ENCODE measurements at regions not wholly inside any gene's neighbourhood (a gene's known extent, or its start where the extent isn't known, plus 50 kb on each side); places are given as distances from the start of the nearest gene placed in this dataset.

DNA sequence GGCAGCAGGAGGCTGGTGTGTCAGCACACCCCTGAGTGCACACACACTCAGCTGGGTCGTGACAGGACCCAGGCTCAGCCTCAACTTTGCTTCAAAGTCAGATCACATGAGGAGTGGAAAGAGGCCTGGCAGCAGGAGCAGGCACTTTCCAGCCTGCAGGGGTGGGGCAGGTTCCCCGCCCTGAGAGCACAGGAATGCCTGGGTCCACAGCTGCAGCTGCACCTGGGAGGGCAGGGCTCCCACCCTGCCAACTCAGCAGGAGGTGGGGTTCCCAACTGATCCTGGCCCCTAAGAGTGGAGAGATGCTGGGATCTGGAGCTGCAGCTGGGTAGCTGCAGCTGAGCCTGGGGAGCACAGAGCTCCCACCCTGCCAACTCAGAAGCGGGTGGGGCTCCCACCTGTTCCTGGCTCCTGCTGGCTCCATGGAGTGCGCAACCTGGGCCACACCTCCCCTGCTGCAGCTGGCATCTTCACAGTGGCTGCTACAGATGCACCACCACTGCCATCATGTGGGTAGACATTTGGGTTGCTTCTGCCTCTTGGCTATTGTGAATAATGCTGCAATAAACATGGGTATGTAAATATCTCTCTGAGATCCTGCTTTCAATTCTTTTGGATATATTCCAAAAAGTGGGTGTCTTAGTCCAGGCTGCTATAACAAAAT lies 415.4 kb downstream of the TTLL7 start:
- TF ChIP-seq ZNF274 (IDR thresholded peaks at IDR 0.05; ENCODE audit: low read depth, low read length), result no peak
- no peak overlapping the region for H3K4me3 ChIP-seq (ENCODE audit: low read length)

- H3K4me3 ChIP-seq (ENCODE audit: low read length), result no peak overlapping the region
- no peak for TF ChIP-seq ZNF274 (IDR thresholded peaks at IDR 0.05; ENCODE audit: low read depth, low read length)
Observed at GRCh38 chr1:83581747-83582146, 417.2 kb downstream of the TTLL7 start.

- TF ChIP-seq ZNF274 (IDR thresholded peaks at IDR 0.05; ENCODE audit: low read depth, low read length), result no peak
- no peak overlapping the region for H3K4me3 ChIP-seq (ENCODE audit: low read length)
Observed at GRCh38 chr1:83574791-83575190, 424.1 kb downstream of the TTLL7 start.

- no peak for TF ChIP-seq ZNF274 (IDR thresholded peaks at IDR 0.05; ENCODE audit: low read depth, low read length)
- H3K4me3 ChIP-seq (ENCODE audit: low read length), result no peak overlapping the region
Observed at GRCh38 chr1:83573776-83574175, 425.2 kb downstream of the TTLL7 start.

DNA sequence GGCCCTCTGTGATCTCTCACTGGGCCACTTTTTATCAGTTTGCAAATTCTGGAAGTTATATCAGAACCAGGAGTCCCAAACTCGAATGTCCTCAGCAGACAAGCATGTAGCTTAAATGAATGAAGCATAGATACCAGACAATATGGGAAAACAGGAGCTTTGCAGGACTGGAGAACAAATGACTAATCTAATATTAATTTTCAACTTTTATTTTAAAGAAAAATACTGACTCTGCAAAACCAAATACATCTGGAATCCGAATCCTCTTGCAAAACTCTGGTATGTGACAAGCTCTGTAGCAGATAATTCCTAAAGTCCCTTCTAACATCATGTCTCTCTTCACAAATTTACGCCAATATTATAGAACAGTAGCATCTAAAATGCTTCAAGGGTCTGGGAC lies 427.4 kb downstream of the TTLL7 start:
- H3K4me3 ChIP-seq (ENCODE audit: low read length), result no peak overlapping the region
- no peak for TF ChIP-seq ZNF274 (IDR thresholded peaks at IDR 0.05; ENCODE audit: low read depth, low read length)

GRCh38 chr1:83561346-83561745 lies 437.6 kb downstream of the TTLL7 start:
- no peak for TF ChIP-seq ZNF274 (IDR thresholded peaks at IDR 0.05; ENCODE audit: low read depth, low read length)

DNA sequence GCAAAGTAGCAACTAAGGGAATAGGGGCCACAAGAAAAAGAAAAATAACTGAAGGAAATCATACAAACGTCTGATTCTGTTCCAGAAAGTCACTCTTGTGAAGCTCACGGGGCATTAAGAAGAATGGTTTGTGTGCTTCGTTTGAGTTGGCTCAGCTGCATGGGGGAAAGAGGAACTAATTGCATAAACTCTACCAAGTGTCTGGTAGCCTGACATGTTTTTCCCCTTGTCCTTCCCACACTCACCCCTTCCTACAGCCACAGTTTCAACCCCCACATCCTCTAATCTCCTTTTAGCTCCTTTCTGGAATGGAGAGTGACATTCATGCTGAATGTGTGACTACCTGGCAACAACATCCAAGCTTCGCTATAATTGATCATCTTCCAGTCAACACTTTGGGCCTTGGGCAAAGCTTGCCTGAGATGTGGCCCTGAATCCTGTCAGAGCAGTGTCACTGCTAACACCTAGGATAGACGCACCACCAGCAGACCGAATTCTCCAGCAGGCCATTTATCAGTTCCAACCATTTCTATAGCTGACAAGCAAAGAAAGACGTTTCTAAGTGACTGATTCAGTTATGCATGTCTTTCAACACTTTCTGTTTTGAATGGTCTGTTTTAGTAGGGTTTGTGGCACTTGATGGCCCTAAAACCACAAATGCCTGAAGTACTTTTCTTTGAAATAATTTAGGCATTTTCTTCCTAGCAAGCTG lies 439.6 kb downstream of the TTLL7 start:
- no peak overlapping the region for H3K4me3 ChIP-seq (ENCODE audit: low read length)
- TF ChIP-seq ZNF274 (IDR thresholded peaks at IDR 0.05; ENCODE audit: low read depth, low read length), result no peak

More at GRCh38 chr1:83561346-83561745, 437.6 kb downstream of the TTLL7 start:
- H3K4me3 ChIP-seq (ENCODE audit: low read length), result no peak overlapping the region

- no peak overlapping the region for H3K4me3 ChIP-seq (ENCODE audit: low read length)
- no peak for TF ChIP-seq ZNF274 (IDR thresholded peaks at IDR 0.05; ENCODE audit: low read depth, low read length)
Observed at GRCh38 chr1:83555871-83556270, 443.1 kb downstream of the TTLL7 start.

GRCh38 chr1:83554174-83554573 lies 444.8 kb downstream of the TTLL7 start:
- TF ChIP-seq ZNF274 (IDR thresholded peaks at IDR 0.05; ENCODE audit: low read depth, low read length), result no peak
- H3K4me3 ChIP-seq (ENCODE audit: low read length), result no peak overlapping the region

DNA sequence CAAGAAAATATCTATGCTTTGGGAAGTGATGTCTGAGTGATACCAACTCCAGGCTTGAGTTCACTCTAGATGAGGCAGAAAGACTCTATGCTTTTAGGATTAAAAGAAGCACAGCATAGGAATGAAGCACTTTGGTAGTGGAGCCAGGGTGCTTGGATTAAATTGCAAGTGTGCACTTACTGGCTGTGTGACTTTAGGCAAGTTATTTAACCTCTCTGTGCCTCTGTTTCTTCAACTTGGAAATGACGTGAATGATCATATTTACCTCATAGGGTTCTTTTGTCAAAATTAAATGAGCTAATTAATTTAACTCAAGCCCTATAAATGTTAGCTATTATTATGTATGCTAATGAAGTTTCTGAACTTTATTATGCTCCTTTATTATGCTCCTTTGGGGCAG lies 446.1 kb downstream of the TTLL7 start:
- no peak for TF ChIP-seq ZNF274 (IDR thresholded peaks at IDR 0.05; ENCODE audit: low read depth, low read length)
- H3K4me3 ChIP-seq (ENCODE audit: low read length), result no peak overlapping the region

GRCh38 chr1:83548311-83548710 lies 450.6 kb downstream of the TTLL7 start:
- no peak overlapping the region for H3K4me3 ChIP-seq (ENCODE audit: low read length)
- TF ChIP-seq ZNF274 (IDR thresholded peaks at IDR 0.05; ENCODE audit: low read depth, low read length), result no peak

GRCh38 chr1:83547901-83548300 lies 451.0 kb downstream of the TTLL7 start:
- no peak overlapping the region for H3K4me3 ChIP-seq (ENCODE audit: low read length)
- no peak for TF ChIP-seq ZNF274 (IDR thresholded peaks at IDR 0.05; ENCODE audit: low read depth, low read length)

DNA sequence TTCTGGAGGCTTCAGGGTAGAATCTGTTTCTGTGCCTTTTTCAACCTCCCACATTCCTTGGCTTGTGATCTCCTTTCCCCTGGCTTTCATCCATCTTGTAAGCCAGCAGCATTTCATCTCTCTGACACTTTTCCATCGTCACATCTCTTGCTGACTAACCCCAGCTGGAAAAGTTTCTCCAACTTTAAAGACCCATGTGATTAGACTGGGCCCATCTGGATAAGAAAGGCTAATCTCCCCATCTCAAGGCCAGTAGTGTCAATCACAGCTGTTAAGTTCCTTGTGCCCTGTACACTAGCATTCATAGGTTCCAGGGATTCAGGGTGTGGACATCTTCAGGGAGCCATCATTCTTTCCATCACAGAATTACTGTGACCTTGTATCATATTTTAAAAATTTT lies 452.1 kb downstream of the TTLL7 start:
- TF ChIP-seq ZNF274 (IDR thresholded peaks at IDR 0.05; ENCODE audit: low read depth, low read length), result no peak
- H3K4me3 ChIP-seq (ENCODE audit: low read length), result no peak overlapping the region

DNA sequence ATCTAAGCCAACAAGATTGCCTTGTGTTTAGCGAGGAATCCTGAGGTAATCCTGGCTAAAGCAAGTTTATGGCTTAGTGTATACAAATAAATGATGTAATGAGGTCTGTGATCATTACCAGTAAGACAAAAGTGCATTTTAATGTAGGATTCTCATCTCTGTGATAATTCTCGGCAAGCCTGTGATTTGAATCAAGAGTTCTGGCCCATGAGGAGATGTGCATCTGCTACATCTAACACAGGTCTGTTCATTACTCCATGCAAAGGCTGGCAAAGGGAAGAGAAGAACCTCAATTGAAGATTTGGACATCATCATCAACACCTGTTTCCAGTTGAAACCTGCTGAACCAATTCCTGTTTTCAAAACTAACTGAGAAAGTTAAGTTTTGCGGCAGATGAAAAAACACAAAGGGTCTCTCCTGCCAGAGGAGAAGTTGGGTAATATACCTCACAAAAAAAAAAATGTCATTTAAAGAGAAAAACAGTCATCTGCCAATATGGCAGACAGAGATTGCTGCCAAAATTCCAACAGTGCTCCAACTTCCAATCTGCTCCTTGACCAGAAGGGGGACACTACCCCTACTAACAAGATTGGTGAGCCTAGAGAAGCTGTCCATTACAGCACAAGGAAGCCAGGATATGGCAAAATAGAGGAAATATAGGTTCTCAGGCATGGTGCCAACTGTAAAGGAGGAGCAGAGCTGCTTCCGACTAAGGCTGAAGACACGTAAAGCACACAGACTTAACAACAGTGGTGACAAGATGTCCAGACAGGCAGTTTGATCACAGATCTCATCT lies 453.7 kb downstream of the TTLL7 start:
- no peak overlapping the region for H3K4me3 ChIP-seq (ENCODE audit: low read length)
- TF ChIP-seq ZNF274 (IDR thresholded peaks at IDR 0.05; ENCODE audit: low read depth, low read length), result no peak

Data from GM08714 (cell line).